ENCODE measurements at regions not wholly inside any gene's neighbourhood (a gene's known extent, or its start where the extent isn't known, plus 50 kb on each side); places are given as distances from the start of the nearest gene placed in this dataset.

GRCh38 chr5:124402144-124402581, 344.3 kb downstream of the ZNF608 start:
- TF ChIP-seq CTCF (IDR thresholded peaks at IDR 0.05), result no peak
- TF ChIP-seq ZFX (IDR thresholded peaks at IDR 0.05; ENCODE audit: borderline replicate concordance), result no peak
- H3K27ac ChIP-seq, result no peak overlapping the region

GRCh38 chr5:124401476-124402143, 344.8 kb downstream of the ZNF608 start:
- no peak overlapping the region for H3K27ac ChIP-seq
- TF ChIP-seq ZFX (IDR thresholded peaks at IDR 0.05; ENCODE audit: borderline replicate concordance) (no peak), CTCF (IDR thresholded peaks at IDR 0.05) (no peak)

- H3K27ac ChIP-seq, result no peak overlapping the region
- TF ChIP-seq ZFX (IDR thresholded peaks at IDR 0.05; ENCODE audit: borderline replicate concordance) (no peak), CTCF (IDR thresholded peaks at IDR 0.05) (no peak)
These were observed 346.9 kb downstream of the ZNF608 start for GRCh38 chr5:124399426-124399961.

- TF ChIP-seq CTCF (IDR thresholded peaks at IDR 0.05) (no peak), ZFX (IDR thresholded peaks at IDR 0.05; ENCODE audit: borderline replicate concordance) (no peak)
- no peak overlapping the region for H3K27ac ChIP-seq
These were observed 348.0 kb downstream of the ZNF608 start for GRCh38 chr5:124398460-124398859.

- TF ChIP-seq CTCF (IDR thresholded peaks at IDR 0.05), result no peak
- TF ChIP-seq ZFX (IDR thresholded peaks at IDR 0.05; ENCODE audit: borderline replicate concordance), result no peak
- H3K27ac ChIP-seq, result no peak overlapping the region
These were observed 349.1 kb downstream of the ZNF608 start for GRCh38 chr5:124397317-124397716.

DNA sequence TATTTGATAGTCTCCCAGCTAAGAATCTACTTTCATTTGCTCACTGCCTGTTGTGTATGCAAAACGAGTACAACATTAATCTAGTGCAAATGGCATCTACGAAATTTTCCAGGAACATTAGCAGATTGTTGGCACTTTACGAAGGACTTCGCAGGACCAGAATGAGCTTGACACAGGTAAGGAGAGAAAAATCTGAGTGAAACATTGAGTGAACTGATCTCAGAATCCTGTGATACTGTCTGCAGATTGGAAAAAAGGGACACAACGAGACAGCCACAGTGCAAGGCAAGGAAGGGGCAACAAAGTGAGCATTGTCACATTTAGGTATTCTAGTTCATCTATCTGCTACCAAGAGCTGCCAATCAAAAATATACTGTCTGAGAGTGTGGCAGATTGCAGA, 350.5 kb downstream of the ZNF608 start:
- TF ChIP-seq CTCF (IDR thresholded peaks at IDR 0.05), result no peak
- TF ChIP-seq ZFX (IDR thresholded peaks at IDR 0.05; ENCODE audit: borderline replicate concordance), result no peak
- no peak overlapping the region for H3K27ac ChIP-seq

DNA sequence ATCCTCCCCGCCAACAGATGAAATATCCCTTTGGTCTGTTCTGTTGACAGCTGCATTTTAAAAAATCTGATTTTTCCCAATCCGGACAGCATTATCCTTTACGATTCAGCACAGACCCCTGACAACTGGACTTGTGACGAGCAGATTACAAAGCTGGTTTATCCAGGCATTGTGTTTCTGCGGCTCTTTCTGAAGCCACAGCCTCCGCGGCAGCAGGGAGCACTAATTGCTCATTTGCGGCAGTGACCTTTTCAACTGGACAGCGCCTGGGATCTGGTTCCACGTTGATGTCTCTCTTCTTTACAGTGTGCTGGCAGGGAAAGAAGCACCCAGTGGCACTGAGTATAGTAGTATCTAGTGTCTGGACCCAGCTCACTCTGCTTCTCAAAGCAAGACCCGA, 351.2 kb downstream of the ZNF608 start:
- no peak for TF ChIP-seq ZFX (IDR thresholded peaks at IDR 0.05; ENCODE audit: borderline replicate concordance)
- TF ChIP-seq CTCF (IDR thresholded peaks at IDR 0.05), result no peak
- H3K27ac ChIP-seq, result no peak overlapping the region

Measured in 22Rv1 (cell line).